ENCODE measurements at regions not wholly inside any gene's neighbourhood (a gene's known extent, or its start where the extent isn't known, plus 50 kb on each side); places are given as distances from the start of the nearest gene placed in this dataset.

DNA sequence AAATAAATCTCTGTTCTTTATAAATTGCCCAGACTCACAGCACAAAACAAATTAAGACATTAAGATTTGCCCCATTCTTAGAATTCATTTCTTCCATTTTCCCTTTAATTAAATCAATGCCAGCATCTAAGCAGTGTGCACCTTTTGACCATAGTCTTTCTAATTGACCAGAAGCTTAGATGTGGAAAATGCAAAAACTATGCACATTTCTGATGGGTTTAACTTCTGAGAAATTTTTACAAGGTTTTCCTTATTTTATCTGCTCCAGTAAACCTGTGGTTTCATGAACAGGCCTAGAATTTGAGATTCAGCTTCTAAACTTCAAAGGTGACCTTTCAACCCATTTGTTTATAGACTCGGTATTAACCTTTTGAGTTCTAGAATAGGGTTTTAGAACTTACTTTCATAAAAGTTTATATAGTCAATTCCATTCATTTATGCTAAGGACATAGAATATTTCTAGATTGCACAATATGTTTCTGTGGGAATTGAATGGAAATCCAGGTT is 437.8 kb upstream of the HSF2 start:
- TF ChIP-seq, protein P1, sequence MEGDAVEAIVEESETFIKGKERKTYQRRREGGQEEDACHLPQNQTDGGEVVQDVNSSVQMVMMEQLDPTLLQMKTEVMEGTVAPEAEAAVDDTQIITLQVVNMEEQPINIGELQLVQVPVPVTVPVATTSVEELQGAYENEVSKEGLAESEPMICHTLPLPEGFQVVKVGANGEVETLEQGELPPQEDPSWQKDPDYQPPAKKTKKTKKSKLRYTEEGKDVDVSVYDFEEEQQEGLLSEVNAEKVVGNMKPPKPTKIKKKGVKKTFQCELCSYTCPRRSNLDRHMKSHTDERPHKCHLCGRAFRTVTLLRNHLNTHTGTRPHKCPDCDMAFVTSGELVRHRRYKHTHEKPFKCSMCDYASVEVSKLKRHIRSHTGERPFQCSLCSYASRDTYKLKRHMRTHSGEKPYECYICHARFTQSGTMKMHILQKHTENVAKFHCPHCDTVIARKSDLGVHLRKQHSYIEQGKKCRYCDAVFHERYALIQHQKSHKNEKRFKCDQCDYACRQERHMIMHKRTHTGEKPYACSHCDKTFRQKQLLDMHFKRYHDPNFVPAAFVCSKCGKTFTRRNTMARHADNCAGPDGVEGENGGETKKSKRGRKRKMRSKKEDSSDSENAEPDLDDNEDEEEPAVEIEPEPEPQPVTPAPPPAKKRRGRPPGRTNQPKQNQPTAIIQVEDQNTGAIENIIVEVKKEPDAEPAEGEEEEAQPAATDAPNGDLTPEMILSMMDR (conservative IDR thresholded peaks at IDR 0.05; ENCODE audit: low read length) = no peak
- no peak for TF ChIP-seq EZH2phosphoT487 (IDR thresholded peaks at IDR 0.05; ENCODE audit: borderline replicate concordance)

Measured in Loucy (cell line).